ENCODE measurements at regions not wholly inside any gene's neighbourhood (a gene's known extent, or its start where the extent isn't known, plus 50 kb on each side); places are given as distances from the start of the nearest gene placed in this dataset.

- no peaks in the 10 kb centered on the region for H3K27me3 ChIP-seq (ENCODE audit: control insufficient read depth, insufficient read depth, low read length)
- H3K36me3 ChIP-seq (ENCODE audit: control insufficient read depth, insufficient read depth, low read length), result no peaks in the 10 kb centered on the region
- H3K9me3 ChIP-seq (ENCODE audit: control insufficient read depth, insufficient read depth, low read depth, low read length), result no peaks in the 10 kb centered on the region
- no peaks in the 10 kb centered on the region for H3K79me2 ChIP-seq (ENCODE audit: control insufficient read depth, insufficient read depth, low read length)
- H4K20me1 ChIP-seq (ENCODE audit: control insufficient read depth, extremely low read depth, insufficient read depth, low read length), result no peaks in the 10 kb centered on the region
- no peak overlapping the region for H3K4me3 ChIP-seq (replicated peaks in 1 of 4; ENCODE audit: control extremely low read depth in 1 of 4, insufficient read depth in 1 of 4, low read depth in 3 of 4, low read length in 4 of 4)
- no peak for DNase-seq (ENCODE audit: low read depth in 2 of 2)
- no peak overlapping the region for H3K27ac ChIP-seq (ENCODE audit: insufficient read depth, low read length)
- no peak overlapping the region for H2AFZ ChIP-seq (ENCODE audit: low read length)
- no peak overlapping the region for H3K4me2 ChIP-seq (ENCODE audit: extremely low read depth, insufficient read depth, low read length)
- no peak for TF ChIP-seq CTCF (conservative IDR thresholded peaks at IDR 0.05 in 1 of 2, IDR thresholded peaks at IDR 0.05 in 1 of 2; ENCODE audit: low read depth in 1 of 2, low read length in 2 of 2)
- no peak for TF ChIP-seq EZH2 (IDR thresholded peaks at IDR 0.05; ENCODE audit: low read length, missing control alignments)
- no peak overlapping the region for H3K9ac ChIP-seq (ENCODE audit: insufficient read depth, low read length)
- no peaks in the 10 kb centered on the region for H3K4me1 ChIP-seq (ENCODE audit: control insufficient read depth, extremely low read depth, insufficient read depth, low read length)
These were observed 163.4 kb upstream of the RAP2B start for GRCh38 chr3:152998591-152998990.

- DNase-seq (ENCODE audit: low read depth in 2 of 2), result no peak
- no peak overlapping the region for H3K27ac ChIP-seq (ENCODE audit: insufficient read depth, low read length)
- no peak overlapping the region for H3K4me2 ChIP-seq (ENCODE audit: extremely low read depth, insufficient read depth, low read length)
- no peaks in the 10 kb centered on the region for H3K79me2 ChIP-seq (ENCODE audit: control insufficient read depth, insufficient read depth, low read length)
- no peak for TF ChIP-seq CTCF (conservative IDR thresholded peaks at IDR 0.05 in 1 of 2, IDR thresholded peaks at IDR 0.05 in 1 of 2; ENCODE audit: low read depth in 1 of 2, low read length in 2 of 2)
- H2AFZ ChIP-seq (ENCODE audit: low read length), result no peak overlapping the region
- no peaks in the 10 kb centered on the region for H3K36me3 ChIP-seq (ENCODE audit: control insufficient read depth, insufficient read depth, low read length)
- no peaks in the 10 kb centered on the region for H3K27me3 ChIP-seq (ENCODE audit: control insufficient read depth, insufficient read depth, low read length)
- no peak overlapping the region for H3K9ac ChIP-seq (ENCODE audit: insufficient read depth, low read length)
- no peaks in the 10 kb centered on the region for H3K9me3 ChIP-seq (ENCODE audit: control insufficient read depth, insufficient read depth, low read depth, low read length)
- no peak overlapping the region for H3K4me3 ChIP-seq (replicated peaks in 1 of 4; ENCODE audit: control extremely low read depth in 1 of 4, insufficient read depth in 1 of 4, low read depth in 3 of 4, low read length in 4 of 4)
- no peaks in the 10 kb centered on the region for H4K20me1 ChIP-seq (ENCODE audit: control insufficient read depth, extremely low read depth, insufficient read depth, low read length)
- no peaks in the 10 kb centered on the region for H3K4me1 ChIP-seq (ENCODE audit: control insufficient read depth, extremely low read depth, insufficient read depth, low read length)
These were observed 161.7 kb upstream of the RAP2B start for GRCh38 chr3:153000325-153000724.

GRCh38 chr3:153001210-153002078 is 160.6 kb upstream of the RAP2B start:
- H3K27ac ChIP-seq (ENCODE audit: insufficient read depth, low read length), result no peak overlapping the region
- H3K4me3 ChIP-seq (replicated peaks in 1 of 4; ENCODE audit: control extremely low read depth in 1 of 4, insufficient read depth in 1 of 4, low read depth in 3 of 4, low read length in 4 of 4), result no peak overlapping the region
- H3K79me2 ChIP-seq (ENCODE audit: control insufficient read depth, insufficient read depth, low read length), result no peaks in the 10 kb centered on the region
- H3K9ac ChIP-seq (ENCODE audit: insufficient read depth, low read length), result no peak overlapping the region
- TF ChIP-seq CTCF (conservative IDR thresholded peaks at IDR 0.05 in 1 of 2, IDR thresholded peaks at IDR 0.05 in 1 of 2; ENCODE audit: low read depth in 1 of 2, low read length in 2 of 2) (no peak), EZH2 (IDR thresholded peaks at IDR 0.05; ENCODE audit: low read length, missing control alignments) (no peak)
- H3K27me3 ChIP-seq (ENCODE audit: control insufficient read depth, insufficient read depth, low read length), result no peaks in the 10 kb centered on the region
- no peak for DNase-seq (ENCODE audit: low read depth in 2 of 2)
- H3K4me1 ChIP-seq (ENCODE audit: control insufficient read depth, extremely low read depth, insufficient read depth, low read length), result no peaks in the 10 kb centered on the region
- no peaks in the 10 kb centered on the region for H3K9me3 ChIP-seq (ENCODE audit: control insufficient read depth, insufficient read depth, low read depth, low read length)
- no peak overlapping the region for H3K4me2 ChIP-seq (ENCODE audit: extremely low read depth, insufficient read depth, low read length)
- H4K20me1 ChIP-seq (ENCODE audit: control insufficient read depth, extremely low read depth, insufficient read depth, low read length), result no peaks in the 10 kb centered on the region
- H2AFZ ChIP-seq (ENCODE audit: low read length), result no peak overlapping the region
- no peaks in the 10 kb centered on the region for H3K36me3 ChIP-seq (ENCODE audit: control insufficient read depth, insufficient read depth, low read length)

All from fibroblast of lung (primary cell).